ENCODE measurements at regions not wholly inside any gene's neighbourhood (a gene's known extent, or its start where the extent isn't known, plus 50 kb on each side); places are given as distances from the start of the nearest gene placed in this dataset.

GRCh38 chrX:132561974-132562373 lies 73.1 kb upstream of the MBNL3 start:
- CTCF ChIA-PET: no interaction called here
- no peaks in the 10 kb centered on the region for H4K20me1 ChIP-seq (ENCODE audit: insufficient read depth)

More at GRCh38 chrX:132561974-132562373, 73.1 kb upstream of the MBNL3 start:
- Histone ChIP-seq H3K27ac (ENCODE audit: low read depth in 2 of 2, low read length in 1 of 2) (no peak overlapping the region), H3K79me2 (ENCODE audit: insufficient read depth) (no peaks in the 10 kb centered on the region), H3K9me2 (no peaks in the 10 kb centered on the region), H3K9me3 (no peaks in the 10 kb centered on the region), H2AFZ (ENCODE audit: low read depth) (no peak overlapping the region), H3K4me3 (ENCODE audit: low read depth in 2 of 2, low read length in 1 of 2) (no peak overlapping the region), H3K27me3 (ENCODE audit: insufficient read depth) (no peaks in the 10 kb centered on the region), H3K4me2 (no peak overlapping the region), H3K4me1 (ENCODE audit: control insufficient read depth in 1 of 2, insufficient read depth in 2 of 2, low read depth in 1 of 2, low read length in 1 of 2) (no peaks in the 10 kb centered on the region), H3F3A (replicated peaks; ENCODE audit: insufficient read depth) (no peaks in the 10 kb centered on the region), H3K36me3 (replicated peaks in 1 of 2; ENCODE audit: control insufficient read depth in 1 of 2, insufficient read depth in 2 of 2, low read length in 1 of 2) (no peaks in the 10 kb centered on the region), H3K9ac (no peak overlapping the region)
- TF ChIP-seq ELF1 (IDR thresholded peaks at IDR 0.05) (no peak), USF1 (IDR thresholded peaks at IDR 0.05; ENCODE audit: borderline replicate concordance, low read depth) (no peak), TCF12 (IDR thresholded peaks at IDR 0.05) (no peak), SMC3 (IDR thresholded peaks at IDR 0.05; ENCODE audit: low read depth, low read length) (no peak), SIN3A (IDR thresholded peaks at IDR 0.05; ENCODE audit: borderline replicate concordance, low read depth, low read length) (no peak), USF2 (IDR thresholded peaks at IDR 0.05; ENCODE audit: borderline replicate concordance, low read depth, low read length) (no peak), GATA2 (CRISPR knock-in tag; IDR thresholded peaks at IDR 0.05) (no peak), FOSL2 (IDR thresholded peaks at IDR 0.05; ENCODE audit: borderline replicate concordance, low read depth) (no peak), POLR2AphosphoS5 (IDR thresholded peaks at IDR 0.05; ENCODE audit: low read depth, low read length) (no peak), FOXM1 (IDR thresholded peaks at IDR 0.05; ENCODE audit: low read depth) (no peak), RXRA (IDR thresholded peaks at IDR 0.05; ENCODE audit: borderline replicate concordance, low read depth) (no peak), NFIC (IDR thresholded peaks at IDR 0.05; ENCODE audit: borderline replicate concordance) (no peak), PBX3 (IDR thresholded peaks at IDR 0.05) (no peak), EZH2phosphoT487 (IDR thresholded peaks at IDR 0.05; ENCODE audit: borderline replicate concordance, low read depth) (no peak), IRF3 (IDR thresholded peaks at IDR 0.05; ENCODE audit: low read depth, low read length) (no peak), MEF2A (IDR thresholded peaks at IDR 0.05; ENCODE audit: borderline replicate concordance, low read depth) (no peak)
- DNase-seq: no peak
- 68% methylated on average over 1 of the region's 1 CpG for WGBS (ENCODE audit: low lambda C conversion rate)
- POLR2A ChIA-PET: no interaction called here

All from SK-N-SH (cell line).